Superior temporal gyrus (tissue), 1 donor: ENCODE measurements at regions not wholly inside any gene's neighbourhood (a gene's known extent, or its start where the extent isn't known, plus 50 kb on each side); places are given as distances from the start of the nearest gene placed in this dataset.
"Not testable (repeated sequence)": the region's sequence is repeated elsewhere in the genome, so short reads cannot be mapped to it uniquely, and the experiment has no call there.

Experiments used
- DNase-seq: peaks from one replicate; pipeline ENCODE4 v3.0.0-alpha.2; 2016; ENCODE audit errors: extremely low spot score

GRCh38 chr4:77505958-77506319, 99.7 kb upstream of the CXCL13 start:
- no peak for DNase-seq

- DNase-seq = no peak
These were observed 95.3 kb upstream of the CXCL13 start for GRCh38 chr4:77510367-77510766.

GRCh38 chr4:77525538-77525937, 80.1 kb upstream of the CXCL13 start:
- no peak for DNase-seq

GRCh38 chr4:77527900-77528299, 77.7 kb upstream of the CXCL13 start:
- not testable (repeated sequence) for DNase-seq

- no peak for DNase-seq
These were observed 67.5 kb upstream of the CXCL13 start for GRCh38 chr4:77538144-77538543.

GRCh38 chr4:77538574-77539157, 67.0 kb upstream of the CXCL13 start:
- DNase-seq = no peak
